Karpas-422 (cell line): ENCODE measurements at regions not wholly inside any gene's neighbourhood (a gene's known extent, or its start where the extent isn't known, plus 50 kb on each side); places are given as distances from the start of the nearest gene placed in this dataset.

Experiments
- DNase-seq: peaks from one replicate; pipeline ENCODE4 v3.0.0-alpha.2; 2015
- H2AFZ ChIP-seq: fragments of 200-600 bp; sonication (generic); 2 replicates; pipeline ENCODE4 v1.6.1; 2014; ENCODE audit warnings: antibody characterized with exemption, low read length, mixed read lengths
- H3K27ac ChIP-seq: fragments of 200-600 bp; sonication (generic); 2 replicates; pipeline ENCODE4 v1.5.1; 2014; ENCODE audit warnings: mild to moderate bottlenecking, low read length, moderate library complexity
- H3K27me3 ChIP-seq: fragments of 200-600 bp; sonication (generic); 2 replicates; pipeline ENCODE4 v1.6.1; 2014; ENCODE audit warnings: low read length, mixed read lengths
- H3K36me3 ChIP-seq: fragments of 200-600 bp; sonication (generic); 2 replicates; pipeline ENCODE4 v1.6.1; 2014; ENCODE audit warnings: low read length, mixed read lengths; ENCODE audit not compliant: insufficient read depth
- H3K4me1 ChIP-seq: fragments of 200-600 bp; sonication (generic); 2 replicates; pipeline ENCODE4 v1.6.1; 2014; ENCODE audit warnings: mild to moderate bottlenecking, low read length, mixed read lengths
- H3K4me2 ChIP-seq: fragments of 200-600 bp; sonication (generic); 2 replicates; pipeline ENCODE4 v1.6.1; 2014; ENCODE audit warnings: low read length, low read depth, mild to moderate bottlenecking; ENCODE audit not compliant: poor library complexity, severe bottlenecking
- H3K4me3 ChIP-seq: fragments of 200-600 bp; sonication (generic); 2 replicates; pipeline ENCODE4 v1.5.1; 2014; ENCODE audit warnings: mild to moderate bottlenecking, antibody characterized with exemption, low read length, mixed read lengths
- H3K79me2 ChIP-seq: fragments of 200-600 bp; sonication (generic); 2 replicates; pipeline ENCODE4 v1.6.1; 2014; ENCODE audit warnings: mild to moderate bottlenecking, low read length, mixed read lengths
- H3K9ac ChIP-seq: fragments of 200-600 bp; sonication (generic); 2 replicates; pipeline ENCODE4 v1.6.0; 2014; ENCODE audit warnings: low read length
- H3K9me2 ChIP-seq: fragments of 200-600 bp; sonication (generic), shearing (Covaris generic); replicated peaks from 2 replicates; pipeline ENCODE4 v1.6.0; 2014; ENCODE audit warnings: mild to moderate bottlenecking, low read length, moderate library complexity; ENCODE audit not compliant: insufficient read depth
- H3K9me3 ChIP-seq: fragments of 300-700, 200-600 bp; sonication (generic); 2 replicates; pipeline ENCODE4 v1.6.1; 2014; ENCODE audit warnings: low read length, mixed read lengths
- H4K20me1 ChIP-seq: fragments of 200-600 bp; sonication (generic); 2 replicates; pipeline ENCODE4 v1.6.1; 2014; ENCODE audit warnings: mild to moderate bottlenecking, antibody characterized with exemption, low read length, low read depth; ENCODE audit not compliant: insufficient read depth

DNA sequence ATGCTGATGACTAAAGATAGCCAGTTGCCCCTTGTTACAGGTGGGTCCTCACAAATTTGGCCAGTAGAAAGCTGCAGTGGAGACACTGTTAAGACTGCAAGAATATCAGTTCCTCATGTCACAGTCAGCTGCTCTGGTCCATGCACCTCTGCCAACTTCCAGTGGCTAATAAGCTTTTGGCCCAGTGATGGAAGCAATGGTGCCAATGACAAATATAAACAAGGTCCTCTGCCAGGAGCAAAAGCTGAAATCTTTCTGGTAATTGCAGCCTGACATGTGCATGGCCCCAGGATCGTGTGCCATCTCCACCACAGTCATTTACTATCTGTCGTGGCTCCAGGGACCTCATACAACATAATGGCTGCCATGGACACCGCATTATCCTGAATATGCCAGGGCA lies 85.4 kb upstream of the TMEM260 start:
- H3K9ac ChIP-seq = no peak overlapping the region
- no peaks in the 10 kb centered on the region for H3K79me2 ChIP-seq
- H3K4me2 ChIP-seq = no peak overlapping the region

DNA sequence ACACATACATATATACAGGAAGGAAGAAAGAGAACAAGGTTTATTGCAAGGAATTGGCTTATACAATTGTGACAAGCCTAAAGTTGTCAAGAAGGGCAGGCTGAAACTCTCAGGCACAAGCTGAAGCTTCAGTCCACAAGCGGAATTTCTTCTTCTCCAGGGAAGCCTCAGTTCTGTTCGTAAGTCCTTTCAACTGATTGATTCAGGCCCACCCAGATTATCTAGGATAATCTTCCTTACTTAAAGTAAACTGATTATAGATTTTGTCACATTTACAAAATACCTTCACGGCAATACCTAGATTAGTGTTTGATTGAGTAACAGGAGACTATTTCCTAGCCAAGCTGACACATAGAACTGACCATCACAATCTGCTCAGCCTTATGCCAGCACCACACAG lies 81.5 kb upstream of the TMEM260 start:
- Histone ChIP-seq H3K4me3 (no peak overlapping the region), H3K4me1 (no peaks in the 10 kb centered on the region), H4K20me1 (no peaks in the 10 kb centered on the region), H3K9me2 (no peaks in the 10 kb centered on the region), H3K36me3 (no peaks in the 10 kb centered on the region), H2AFZ (no peak overlapping the region), H3K27ac (no peak overlapping the region), H3K27me3 (no peaks in the 10 kb centered on the region), H3K9ac (no peak overlapping the region), H3K9me3 (no peaks in the 10 kb centered on the region), H3K4me2 (no peak overlapping the region), H3K79me2 (no peaks in the 10 kb centered on the region)
- DNase-seq = no peak

More for the DNA sequence above, 85.4 kb upstream of the TMEM260 start:
- Histone ChIP-seq H4K20me1 (no peaks in the 10 kb centered on the region), H3K27ac (no peak overlapping the region), H2AFZ (no peak overlapping the region), H3K4me3 (no peak overlapping the region), H3K4me1 (0 out of 2 replicates have a peak, but pooled peaks cover 3% of the 10 kb centered on the region), H3K27me3 (no peaks in the 10 kb centered on the region), H3K36me3 (no peaks in the 10 kb centered on the region), H3K9me3 (no peaks in the 10 kb centered on the region), H3K9me2 (no peaks in the 10 kb centered on the region)
- no peak for DNase-seq

DNA sequence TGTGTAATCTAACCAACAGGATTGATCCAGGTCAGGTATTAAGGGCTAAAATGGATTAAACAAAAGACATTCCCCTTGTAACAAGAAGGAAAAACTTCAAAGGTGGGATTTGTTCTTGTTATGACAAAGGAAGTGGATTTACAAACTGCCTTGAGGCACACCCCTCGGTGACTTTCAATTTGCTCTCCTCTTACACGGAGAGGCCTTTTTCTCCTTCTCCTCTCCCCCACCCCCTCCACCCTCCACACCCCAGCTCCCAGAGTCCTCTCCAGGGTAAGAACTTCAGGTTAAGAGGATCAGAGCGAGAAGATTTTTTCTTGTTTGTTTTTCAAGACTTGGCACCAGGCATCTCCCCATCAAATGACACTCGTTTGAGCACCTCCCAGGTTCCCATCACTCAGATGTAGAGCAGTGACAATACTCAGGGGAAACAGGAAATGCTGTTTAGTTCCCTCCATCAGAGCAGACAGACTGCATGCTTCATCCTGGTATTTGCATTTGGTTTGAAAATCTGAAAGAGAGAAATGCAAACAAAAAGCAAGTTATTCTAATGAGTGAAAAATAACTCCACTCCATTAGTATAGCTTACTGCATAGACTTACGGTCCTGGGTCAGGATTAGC lies 77.6 kb upstream of the TMEM260 start:
- Histone ChIP-seq H3K9me2 (no peaks in the 10 kb centered on the region), H3K79me2 (no peaks in the 10 kb centered on the region), H3K9ac (no peak overlapping the region), H3K27ac (no peak overlapping the region), H3K27me3 (no peaks in the 10 kb centered on the region), H3K4me1 (no peaks in the 10 kb centered on the region), H3K36me3 (no peaks in the 10 kb centered on the region), H3K4me3 (no peak overlapping the region), H3K9me3 (no peaks in the 10 kb centered on the region), H2AFZ (no peak overlapping the region), H3K4me2 (no peak overlapping the region), H4K20me1 (no peaks in the 10 kb centered on the region)
- DNase-seq = no peak

DNA sequence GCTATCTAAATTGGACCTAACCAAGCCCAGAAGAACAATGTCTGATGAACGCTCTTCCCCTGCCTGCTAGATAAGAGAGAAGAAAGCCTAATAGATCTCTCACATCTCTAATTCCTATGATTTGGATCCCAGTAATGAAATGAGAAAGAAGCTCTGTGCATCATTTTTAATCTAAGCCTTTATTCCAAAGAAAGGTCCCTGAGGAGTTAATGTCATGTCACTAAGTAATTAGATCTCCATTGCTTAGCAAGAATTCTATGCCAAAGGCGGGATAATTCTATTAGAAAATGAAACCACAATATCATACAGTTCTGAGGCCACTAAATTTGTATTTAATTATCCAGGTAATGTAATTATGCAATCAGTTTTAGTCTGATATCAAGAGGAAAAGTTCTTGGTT lies 74.2 kb upstream of the TMEM260 start:
- Histone ChIP-seq H3K9me3 (no peaks in the 10 kb centered on the region), H3K9ac (no peak overlapping the region), H3K27ac (no peak overlapping the region), H3K9me2 (no peaks in the 10 kb centered on the region), H3K27me3 (no peaks in the 10 kb centered on the region), H3K4me1 (no peaks in the 10 kb centered on the region), H2AFZ (no peak overlapping the region), H3K4me2 (no peak overlapping the region), H3K4me3 (no peak overlapping the region), H4K20me1 (no peaks in the 10 kb centered on the region), H3K36me3 (no peaks in the 10 kb centered on the region), H3K79me2 (no peaks in the 10 kb centered on the region)
- no peak for DNase-seq

DNA sequence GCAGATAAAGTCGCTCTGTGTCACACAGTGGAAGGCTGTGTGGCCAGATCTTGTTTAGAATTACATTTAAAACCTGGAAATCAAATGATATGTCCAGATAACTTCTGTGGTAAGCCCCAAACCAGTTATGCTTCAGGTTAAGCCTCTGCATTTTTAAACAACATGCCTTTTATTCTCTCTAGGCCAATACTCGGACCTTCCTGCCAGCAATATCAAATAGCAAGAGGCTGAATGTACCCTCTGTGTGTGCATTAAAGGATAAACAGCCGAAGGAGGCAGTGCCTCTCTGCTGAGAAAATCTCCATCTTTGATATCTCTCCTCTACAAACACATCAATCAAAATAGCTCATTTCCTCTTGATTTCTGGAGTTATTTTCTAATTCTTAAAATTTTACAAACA lies 67.1 kb upstream of the TMEM260 start:
- Histone ChIP-seq H3K27ac (no peak overlapping the region), H3K4me2 (no peak overlapping the region), H3K9ac (no peak overlapping the region), H2AFZ (no peak overlapping the region), H3K4me3 (no peak overlapping the region), H3K79me2 (no peaks in the 10 kb centered on the region), H3K9me3 (no peaks in the 10 kb centered on the region), H3K9me2 (no peaks in the 10 kb centered on the region), H3K36me3 (no peaks in the 10 kb centered on the region), H4K20me1 (no peaks in the 10 kb centered on the region), H3K4me1 (no peaks in the 10 kb centered on the region), H3K27me3 (no peaks in the 10 kb centered on the region)
- DNase-seq = no peak

DNA sequence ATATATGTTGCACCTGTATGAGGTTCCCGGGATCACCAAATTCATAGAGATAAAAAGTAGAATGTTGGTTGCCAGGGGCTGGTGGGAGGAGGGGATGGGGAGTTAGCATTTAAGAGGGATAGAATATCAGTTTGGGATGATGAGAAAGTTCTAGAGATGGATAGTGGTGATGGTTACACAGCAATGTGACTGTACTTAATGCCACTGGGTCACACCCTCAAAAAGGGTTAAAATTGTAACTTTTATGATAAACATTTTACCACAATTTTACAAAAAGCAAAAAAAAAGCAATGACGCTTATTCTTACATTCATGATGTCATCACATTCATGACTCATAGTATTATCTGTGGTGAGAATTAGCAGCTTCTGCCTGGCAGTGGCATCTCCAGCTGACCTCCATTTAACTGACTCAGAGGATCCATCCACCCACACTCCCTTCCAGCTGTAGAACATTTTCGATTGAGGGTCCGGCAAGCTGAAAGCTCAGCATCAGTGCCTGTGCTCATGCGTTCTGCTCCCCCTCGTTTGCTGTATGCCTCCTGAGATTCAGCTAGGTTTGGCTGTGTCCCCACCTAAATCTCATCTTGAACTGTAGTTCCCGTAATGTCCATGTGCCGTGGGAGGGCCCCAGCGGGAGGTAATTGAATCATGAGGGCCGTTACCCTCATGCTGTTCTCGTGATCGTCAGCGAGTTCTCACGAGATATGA lies 64.8 kb upstream of the TMEM260 start:
- H3K27me3 ChIP-seq = no peaks in the 10 kb centered on the region
- H3K4me3 ChIP-seq = no peak overlapping the region
- H3K9me2 ChIP-seq = no peaks in the 10 kb centered on the region
- H3K27ac ChIP-seq = no peak overlapping the region
- no peaks in the 10 kb centered on the region for H3K9me3 ChIP-seq
- DNase-seq = no peak
- no peaks in the 10 kb centered on the region for H3K4me1 ChIP-seq
- no peaks in the 10 kb centered on the region for H3K36me3 ChIP-seq
- H3K9ac ChIP-seq = no peak overlapping the region
- no peaks in the 10 kb centered on the region for H4K20me1 ChIP-seq
- no peak overlapping the region for H2AFZ ChIP-seq
- no peaks in the 10 kb centered on the region for H3K79me2 ChIP-seq
- H3K4me2 ChIP-seq = no peak overlapping the region

DNA sequence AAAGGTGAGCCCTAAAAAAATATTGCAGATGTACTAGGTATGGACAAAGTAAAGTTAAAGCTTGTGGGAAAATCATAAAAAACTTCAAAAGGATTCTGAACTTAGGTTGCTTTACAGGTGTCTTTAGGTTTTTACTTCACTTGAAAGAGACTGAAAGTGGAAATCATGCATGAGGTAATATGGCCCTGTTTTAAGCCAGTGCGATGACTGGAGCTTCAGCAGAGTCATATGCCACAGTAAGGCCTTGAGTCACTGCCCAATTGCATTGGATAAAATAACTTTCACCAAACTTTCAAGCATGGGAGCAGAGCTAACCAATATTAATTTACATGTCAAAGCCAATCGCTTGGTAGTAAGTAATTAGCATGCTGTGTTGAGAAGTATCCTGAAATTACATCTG lies 63.9 kb upstream of the TMEM260 start:
- H3K27ac ChIP-seq = no peak overlapping the region
- H4K20me1 ChIP-seq = no peaks in the 10 kb centered on the region
- no peak overlapping the region for H3K9ac ChIP-seq
- DNase-seq = no peak
- no peaks in the 10 kb centered on the region for H3K36me3 ChIP-seq
- H3K4me1 ChIP-seq = no peaks in the 10 kb centered on the region
- no peak overlapping the region for H3K4me2 ChIP-seq
- no peaks in the 10 kb centered on the region for H3K9me3 ChIP-seq
- H3K9me2 ChIP-seq = no peaks in the 10 kb centered on the region
- H3K79me2 ChIP-seq = no peaks in the 10 kb centered on the region
- H3K4me3 ChIP-seq = no peak overlapping the region
- H2AFZ ChIP-seq = no peak overlapping the region
- no peaks in the 10 kb centered on the region for H3K27me3 ChIP-seq

DNA sequence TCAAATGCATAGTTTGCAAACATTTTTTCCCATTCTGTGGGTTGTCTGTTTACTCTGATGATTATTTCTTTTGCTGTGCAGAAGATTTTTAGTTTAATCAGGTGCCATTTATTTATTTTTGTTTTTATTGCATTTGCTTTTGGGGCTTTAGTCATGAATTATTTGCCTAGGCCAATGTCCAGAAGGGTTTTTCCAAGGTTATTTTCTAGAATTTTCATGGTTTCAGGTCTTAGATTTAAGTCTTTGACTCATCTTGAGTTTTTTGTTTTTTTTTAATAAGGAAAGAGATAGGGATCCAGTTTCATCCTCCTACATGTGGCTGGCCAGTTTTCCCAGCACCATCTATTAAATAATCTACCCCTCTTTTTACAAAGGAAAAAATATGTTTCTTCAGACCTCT lies 57.2 kb upstream of the TMEM260 start:
- DNase-seq = no peak
- Histone ChIP-seq H2AFZ (no peak overlapping the region), H3K9me2 (no peaks in the 10 kb centered on the region), H3K36me3 (no peaks in the 10 kb centered on the region), H3K27me3 (no peaks in the 10 kb centered on the region), H3K4me3 (no peak overlapping the region), H3K9ac (no peak overlapping the region), H3K9me3 (no peaks in the 10 kb centered on the region), H3K4me1 (no peaks in the 10 kb centered on the region), H3K79me2 (no peaks in the 10 kb centered on the region), H4K20me1 (no peaks in the 10 kb centered on the region), H3K4me2 (no peak overlapping the region), H3K27ac (no peak overlapping the region)
